ENCODE measurements at regions not wholly inside any gene's neighbourhood (a gene's known extent, or its start where the extent isn't known, plus 50 kb on each side); places are given as distances from the start of the nearest gene placed in this dataset.

GRCh38 chr5:61659221-61659696 is 327.2 kb downstream of the ZSWIM6 start:
- H3K4me1 ChIP-seq (ENCODE audit: control insufficient read depth, insufficient read depth, low read length), result no peaks in the 10 kb centered on the region
- intact Hi-C loops (cut with micrococcal nuclease), result loop anchor here (2.0 kb wide), 1 partner anchor 982 kb away; no protein-coding TSS in a partner anchor
- peaks cover 10 to 12% of the 10 kb centered on the region in 2 donors for H3K27me3 Mint-ChIP-seq (ENCODE audit: low read depth in 2 of 2)

GRCh38 chr5:61662670-61663069 is 330.6 kb downstream of the ZSWIM6 start:
- H3K27ac Mint-ChIP-seq, result no peak overlapping the region
- TF ChIP-seq CTCF (IDR thresholded peaks at IDR 0.05), result no peak
- peaks cover 0 to 8% of the 10 kb centered on the region in 2 donors for H3K4me1 Mint-ChIP-seq
- H3K9me3 Mint-ChIP-seq, result no peaks in the 10 kb centered on the region
- intact Hi-C loops (cut with micrococcal nuclease), result no loop called here
- Histone ChIP-seq H3K36me3 (ENCODE audit: control insufficient read depth, insufficient read depth, low read length) (no peaks in the 10 kb centered on the region), H3K9me3 (ENCODE audit: control insufficient read depth, insufficient read depth, low read length) (no peaks in the 10 kb centered on the region), H3K27ac (ENCODE audit: low read length) (no peak overlapping the region), H3K4me3 (ENCODE audit: low read length) (no peak overlapping the region), H3K27me3 (ENCODE audit: control insufficient read depth, insufficient read depth, low read length) (no peaks in the 10 kb centered on the region), H3K4me1 (ENCODE audit: control insufficient read depth, insufficient read depth, low read length) (peaks cover 5% of the 10 kb centered on the region)
- WGBS (ENCODE audit: insufficient coverage), result 85% methylated on average over 4 of the region's 5 CpGs
- no peaks in the 10 kb centered on the region for H3K36me3 Mint-ChIP-seq
- H3K27me3 Mint-ChIP-seq (ENCODE audit: low read depth in 2 of 2), result peaks cover 4 to 8% of the 10 kb centered on the region in 2 donors
- DNase-seq, result no peak
- no peak for ATAC-seq
- H3K4me3 Mint-ChIP-seq, result no peak overlapping the region

More at GRCh38 chr5:61659221-61659696, 327.2 kb downstream of the ZSWIM6 start:
- Mint-ChIP-seq H3K4me3 (no peak overlapping the region), H3K27ac (no peak overlapping the region), H3K9me3 (no peaks in the 10 kb centered on the region), H3K36me3 (no peaks in the 10 kb centered on the region), H3K4me1 (no peaks in the 10 kb centered on the region)
- TF ChIP-seq CTCF (IDR thresholded peaks at IDR 0.05), result no peak
- Histone ChIP-seq H3K4me3 (ENCODE audit: low read length) (no peak overlapping the region), H3K9me3 (ENCODE audit: control insufficient read depth, insufficient read depth, low read length) (no peaks in the 10 kb centered on the region), H3K36me3 (ENCODE audit: control insufficient read depth, insufficient read depth, low read length) (no peaks in the 10 kb centered on the region), H3K27ac (ENCODE audit: low read length) (no peak overlapping the region), H3K27me3 (ENCODE audit: control insufficient read depth, insufficient read depth, low read length) (no peaks in the 10 kb centered on the region)
- DNase-seq, result no peak
- WGBS (ENCODE audit: insufficient coverage), result 83% methylated on average over 10 of the region's 13 CpGs
- no peak for ATAC-seq

GRCh38 chr5:61666064-61666621 is 334.1 kb downstream of the ZSWIM6 start:
- Histone ChIP-seq H3K27me3 (ENCODE audit: control insufficient read depth, insufficient read depth, low read length) (no peaks in the 10 kb centered on the region), H3K4me3 (ENCODE audit: low read length) (no peak overlapping the region), H3K36me3 (ENCODE audit: control insufficient read depth, insufficient read depth, low read length) (no peaks in the 10 kb centered on the region), H3K27ac (ENCODE audit: low read length) (no peak overlapping the region), H3K4me1 (ENCODE audit: control insufficient read depth, insufficient read depth, low read length) (peaks cover 5% of the 10 kb centered on the region), H3K9me3 (ENCODE audit: control insufficient read depth, insufficient read depth, low read length) (no peaks in the 10 kb centered on the region)
- Mint-ChIP-seq H3K27me3 (ENCODE audit: low read depth in 2 of 2) (peaks cover 13 to 28% of the 10 kb centered on the region in 2 donors), H3K9me3 (no peaks in the 10 kb centered on the region), H3K4me1 (peaks cover 0 to 8% of the 10 kb centered on the region in 2 donors), H3K27ac (no peak overlapping the region), H3K36me3 (no peaks in the 10 kb centered on the region), H3K4me3 (peak overlapping the region; percentile 0)
- intact Hi-C loops (cut with micrococcal nuclease), result no loop called here
- ATAC-seq, result no peak
- no peak for DNase-seq
- no peak for TF ChIP-seq CTCF (IDR thresholded peaks at IDR 0.05)
- 38% methylated on average over 6 of the region's 6 CpGs for WGBS (ENCODE audit: insufficient coverage)

Data from natural killer cell (primary cell).